Prostate gland (tissue), 2 donors: ENCODE measurements at regions not wholly inside any gene's neighbourhood (a gene's known extent, or its start where the extent isn't known, plus 50 kb on each side); places are given as distances from the start of the nearest gene placed in this dataset.

Source experiments
- DNase-seq: peaks from one replicate; pipeline ENCODE4 v3.0.0-alpha.2; 2019; ENCODE audit warnings: low spot score
- H3K27ac ChIP-seq, 2 donors: fragments of 200-600 bp; sonication (generic); 2 replicates each; pipeline ENCODE4 v1.5.1; 2017 to 2019
- H3K27me3 ChIP-seq: fragments of 200-600 bp; sonication (generic); replicated peaks from 2 replicates; pipeline ENCODE4 v1.5.1; 2019; ENCODE audit not compliant: insufficient read depth
- H3K36me3 ChIP-seq, 2 donors: fragments of 200-600 bp; sonication (generic); 1 replicate in 1 of 2; 2 replicates in 1 of 2; pipeline versions ENCODE4 v1.5.1 to v1.8.1; 2017 to 2019
- H3K4me1 ChIP-seq: fragments of 200-600 bp; sonication (generic); replicated peaks from 2 replicates; pipeline ENCODE4 v1.5.1; 2019
- H3K4me3 ChIP-seq, 2 donors: fragments of 200-600 bp; sonication (generic); 2 replicates each; pipeline ENCODE4 v1.5.1; 2017 to 2019
- H3K9me3 ChIP-seq: fragments of 200-600 bp; sonication (generic); 2 replicates; pipeline ENCODE4 v1.5.1; 2017
- CTCF ChIP-seq, 4 experiments: fragments of 200-600 bp in 2 of 4; fragments of 450-650 bp in 2 of 4; sonication (generic) in 2 of 4; IDR thresholded peaks; 1 replicate in 3 of 4; 2 replicates in 1 of 4; pipeline ENCODE4 v1.5.1; 2016 to 2019; ENCODE audit warnings: antibody characterized with exemption in 4 of 4, mild to moderate bottlenecking in 2 of 4, moderate library complexity in 2 of 4
- POLR2A ChIP-seq: fragments of 450-650 bp; IDR thresholded peaks from one replicate; pipeline ENCODE4 v1.6.1; 2016; ENCODE audit warnings: antibody characterized with exemption, mild to moderate bottlenecking
- POLR2AphosphoS5 ChIP-seq: sonication (generic); formaldehyde crosslinking; IDR thresholded peaks from one replicate; pipeline ENCODE4 v1.6.1; 2017; ENCODE audit warnings: antibody characterized with exemption
- WGBS: methylation state at CpG from one replicate; pipeline ENCODE4 v1.1.5; 2018; 5-methylcytosine and 5-hydroxymethylcytosine counted together
- intact Hi-C: fragments of 100-400 bp; cut with DNase I; formaldehyde crosslinking; loops from one replicate; pipeline ENCODE4 v1.14.2; 2022

DNA sequence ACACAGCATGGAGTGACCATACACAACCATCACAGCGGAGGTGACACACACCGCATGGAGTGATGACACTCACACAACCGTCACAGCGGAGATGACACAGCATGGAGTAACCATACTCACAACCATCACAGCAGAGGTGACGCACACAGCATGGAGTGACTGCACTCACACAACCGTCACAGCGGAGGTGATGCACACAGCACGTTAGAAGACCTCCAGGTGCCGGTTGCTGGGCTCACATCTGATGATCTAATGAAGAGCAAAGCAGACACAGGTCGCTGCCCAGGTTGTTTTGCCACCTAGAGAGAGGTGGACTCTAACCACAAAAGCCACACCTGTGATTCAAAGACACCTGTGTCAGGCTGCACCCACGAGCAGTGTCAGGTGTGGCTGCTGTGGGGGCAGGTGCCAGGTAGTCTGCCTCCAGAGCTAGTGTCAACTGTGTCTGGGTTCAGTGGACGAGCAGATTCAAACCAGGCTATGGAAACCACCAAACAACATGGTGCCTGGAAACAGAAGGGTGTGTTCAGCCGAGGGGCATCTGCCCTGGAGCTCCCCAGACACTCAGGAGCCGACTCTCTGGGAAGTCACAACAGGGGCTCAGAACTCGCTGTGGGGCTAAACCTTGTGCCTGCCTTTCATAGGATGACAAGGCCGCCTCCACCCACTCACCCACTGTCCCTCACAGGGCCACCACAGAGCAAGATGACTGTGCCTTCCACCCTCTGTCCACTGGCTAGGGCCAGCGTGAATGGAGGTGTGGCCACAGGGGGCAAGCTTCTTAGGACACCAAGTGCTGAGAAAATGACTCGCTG lies 608.2 kb downstream of the TBC1D22A start:
- no peak overlapping the region for H3K4me3 ChIP-seq
- no peak for TF ChIP-seq POLR2A
- no peak for TF ChIP-seq CTCF (IDR thresholded peaks at IDR 0.05)
- 82% methylated on average over 18 of the region's 18 CpGs for WGBS

GRCh38 chr22:47369431-47370015 lies 607.1 kb downstream of the TBC1D22A start:
- 68% methylated on average over 6 of the region's 6 CpGs for WGBS
- Histone ChIP-seq H3K36me3 (no peaks in the 10 kb centered on the region), H3K4me3 (no peak overlapping the region), H3K9me3 (no peaks in the 10 kb centered on the region), H3K27me3 (peaks cover 2% of the 10 kb centered on the region), H3K4me1 (no peaks in the 10 kb centered on the region), H3K27ac (no peak overlapping the region)
- intact Hi-C loops, result no loop called here
- DNase-seq, result no peak
- TF ChIP-seq POLR2A (no peak), CTCF (IDR thresholded peaks at IDR 0.05) (no peak)

More for the DNA sequence above, 608.2 kb downstream of the TBC1D22A start:
- DNase-seq, result no peak
- intact Hi-C loops, result no loop called here
- no peaks in the 10 kb centered on the region for H3K36me3 ChIP-seq
- H3K9me3 ChIP-seq, result no peaks in the 10 kb centered on the region
- H3K27ac ChIP-seq, result no peak overlapping the region
- H3K27me3 ChIP-seq, result peaks cover 4% of the 10 kb centered on the region
- H3K4me1 ChIP-seq, result no peaks in the 10 kb centered on the region

GRCh38 chr22:47369020-47369419 lies 606.6 kb downstream of the TBC1D22A start:
- no peaks in the 10 kb centered on the region for H3K9me3 ChIP-seq
- no peak for DNase-seq

DNA sequence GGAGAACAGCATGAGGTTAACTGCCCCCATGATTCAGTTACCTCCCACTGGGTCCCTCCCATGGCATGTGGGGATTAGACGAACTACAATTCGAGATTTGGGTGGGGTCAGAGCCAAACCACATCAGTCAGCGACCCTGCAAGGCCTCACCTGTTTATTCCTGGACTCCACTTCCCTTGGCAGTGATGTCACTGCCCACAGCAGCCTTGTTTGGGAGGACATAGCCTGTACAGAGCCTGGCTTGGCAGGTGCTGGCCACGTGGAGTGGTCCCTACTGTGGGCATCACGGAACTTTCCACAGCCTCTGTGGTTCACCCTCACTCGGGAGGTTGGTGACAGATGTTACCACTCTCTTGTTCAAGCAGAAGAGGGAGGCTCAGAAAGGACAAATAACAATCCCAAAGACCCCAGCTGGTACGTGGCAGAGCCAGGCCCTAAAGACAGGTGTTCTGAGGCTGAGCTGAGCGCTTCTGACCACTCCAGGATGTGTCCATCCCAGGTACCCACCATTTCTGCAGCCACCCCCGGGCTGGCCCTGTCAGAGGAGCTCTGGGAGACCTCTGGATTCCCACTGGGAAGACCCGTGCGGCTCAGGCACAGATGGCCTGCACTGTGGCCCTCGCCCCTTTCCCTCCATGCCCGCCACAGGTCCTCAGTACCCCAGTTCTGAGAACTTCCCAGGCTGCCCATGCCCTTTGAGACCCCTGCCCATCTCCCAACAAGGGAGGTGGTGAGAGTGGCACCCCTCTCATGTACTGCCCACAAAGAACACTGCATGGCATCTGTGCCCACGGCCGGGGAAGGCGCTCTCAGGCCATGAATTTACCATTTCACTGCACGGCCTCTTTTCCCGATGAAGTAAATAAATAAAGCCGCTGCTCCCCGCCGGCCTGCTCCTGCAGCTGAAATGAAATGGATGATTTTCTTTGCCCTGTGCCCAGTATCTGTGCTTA lies 605.8 kb downstream of the TBC1D22A start:
- H3K4me3 ChIP-seq, result no peak overlapping the region
- 92% methylated on average over 20 of the region's 21 CpGs for WGBS
- no peaks in the 10 kb centered on the region for H3K36me3 ChIP-seq
- intact Hi-C loops, result no loop called here
- H3K4me1 ChIP-seq, result no peaks in the 10 kb centered on the region
- H3K9me3 ChIP-seq, result no peaks in the 10 kb centered on the region
- H3K27ac ChIP-seq, result no peak overlapping the region
- no peak for DNase-seq
- no peak for TF ChIP-seq POLR2A
- no peak for TF ChIP-seq CTCF (IDR thresholded peaks at IDR 0.05)
- TF ChIP-seq POLR2AphosphoS5, result no peak
- H3K27me3 ChIP-seq, result no peaks in the 10 kb centered on the region

More at GRCh38 chr22:47369020-47369419, 606.6 kb downstream of the TBC1D22A start:
- intact Hi-C loops, result no loop called here
- Histone ChIP-seq H3K36me3 (no peaks in the 10 kb centered on the region), H3K4me1 (no peaks in the 10 kb centered on the region), H3K27ac (no peak overlapping the region), H3K4me3 (no peak overlapping the region), H3K27me3 (no peaks in the 10 kb centered on the region)
- TF ChIP-seq POLR2A (no peak), CTCF (IDR thresholded peaks at IDR 0.05) (no peak), POLR2AphosphoS5 (no peak)
- 82% methylated on average over 8 of the region's 8 CpGs for WGBS
